ENCODE measurements at regions not wholly inside any gene's neighbourhood (a gene's known extent, or its start where the extent isn't known, plus 50 kb on each side); places are given as distances from the start of the nearest gene placed in this dataset.

DNA sequence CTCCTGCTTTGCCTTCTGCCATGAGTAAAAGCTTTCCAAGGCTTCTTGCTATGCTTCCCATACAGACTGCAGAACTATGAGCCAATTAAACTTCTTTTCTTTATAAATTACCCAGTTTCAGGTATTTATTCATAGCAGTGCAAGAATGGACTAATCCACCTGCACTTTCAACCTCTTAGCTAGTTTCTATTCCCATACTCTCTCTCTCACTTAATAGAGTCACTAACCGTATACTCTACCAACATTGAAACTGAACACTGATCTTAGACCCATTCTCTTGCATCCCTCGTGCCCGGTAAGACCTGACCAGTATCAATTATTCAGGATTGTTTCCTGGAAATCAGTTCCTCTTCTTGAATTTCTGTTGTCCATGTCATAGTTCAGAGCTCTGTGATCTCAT lies 92.7 kb upstream of the TMC3 start:
- H3K4me3 Mint-ChIP-seq (ENCODE audit: low read depth), result no peak overlapping the region
- no peak for DNase-seq (ENCODE audit: low spot score)
- peaks cover 26% of the 10 kb centered on the region for H3K9me3 Mint-ChIP-seq
- no peaks in the 10 kb centered on the region for H3K36me3 Mint-ChIP-seq (ENCODE audit: low read depth)
- H3K27ac Mint-ChIP-seq, result no peak overlapping the region
- peaks cover 5% of the 10 kb centered on the region for H3K27me3 Mint-ChIP-seq (ENCODE audit: low read depth)
- intact Hi-C loops (cut with micrococcal nuclease), result no loop called here
- H3K4me1 Mint-ChIP-seq (ENCODE audit: low read depth), result no peaks in the 10 kb centered on the region

GRCh38 chr15:81454024-81454423 lies 80.0 kb upstream of the TMC3 start:
- peaks cover 2% of the 10 kb centered on the region for H3K27me3 Mint-ChIP-seq (ENCODE audit: low read depth)
- no peaks in the 10 kb centered on the region for H3K36me3 Mint-ChIP-seq (ENCODE audit: low read depth)
- H3K4me3 Mint-ChIP-seq (ENCODE audit: low read depth), result no peak overlapping the region
- peaks cover 13% of the 10 kb centered on the region for H3K9me3 Mint-ChIP-seq
- DNase-seq (ENCODE audit: low spot score), result no peak
- no peak overlapping the region for H3K27ac Mint-ChIP-seq
- intact Hi-C loops (cut with micrococcal nuclease), result no loop called here
- H3K4me1 Mint-ChIP-seq (ENCODE audit: low read depth), result peaks cover 15% of the 10 kb centered on the region

- H3K36me3 Mint-ChIP-seq (ENCODE audit: low read depth), result no peaks in the 10 kb centered on the region
- DNase-seq (ENCODE audit: low spot score), result no peak
- no peaks in the 10 kb centered on the region for H3K9me3 Mint-ChIP-seq
- H3K4me1 Mint-ChIP-seq (ENCODE audit: low read depth), result peaks cover 4% of the 10 kb centered on the region
- peaks cover 5% of the 10 kb centered on the region for H3K27me3 Mint-ChIP-seq (ENCODE audit: low read depth)
- H3K4me3 Mint-ChIP-seq (ENCODE audit: low read depth), result no peak overlapping the region
- intact Hi-C loops (cut with micrococcal nuclease), result no loop called here
- H3K27ac Mint-ChIP-seq, result no peak overlapping the region
These were observed 76.7 kb upstream of the TMC3 start for GRCh38 chr15:81450721-81451120.

GRCh38 chr15:81449836-81450474 lies 75.9 kb upstream of the TMC3 start:
- DNase-seq (ENCODE audit: low spot score), result no peak
- Mint-ChIP-seq H3K36me3 (ENCODE audit: low read depth) (no peaks in the 10 kb centered on the region), H3K27me3 (ENCODE audit: low read depth) (peaks cover 6% of the 10 kb centered on the region), H3K4me3 (ENCODE audit: low read depth) (no peak overlapping the region), H3K9me3 (no peaks in the 10 kb centered on the region), H3K4me1 (ENCODE audit: low read depth) (peaks cover 4% of the 10 kb centered on the region), H3K27ac (no peak overlapping the region)
- intact Hi-C loops (cut with micrococcal nuclease), result no loop called here

GRCh38 chr15:81443040-81443820 lies 69.2 kb upstream of the TMC3 start:
- DNase-seq (ENCODE audit: low spot score), result no peak
- intact Hi-C loops (cut with micrococcal nuclease), result no loop called here
- Mint-ChIP-seq H3K27ac (no peak overlapping the region), H3K4me3 (ENCODE audit: low read depth) (no peak overlapping the region), H3K27me3 (ENCODE audit: low read depth) (peaks cover 13% of the 10 kb centered on the region), H3K36me3 (ENCODE audit: low read depth) (no peaks in the 10 kb centered on the region), H3K4me1 (ENCODE audit: low read depth) (no peaks in the 10 kb centered on the region), H3K9me3 (no peaks in the 10 kb centered on the region)

DNA sequence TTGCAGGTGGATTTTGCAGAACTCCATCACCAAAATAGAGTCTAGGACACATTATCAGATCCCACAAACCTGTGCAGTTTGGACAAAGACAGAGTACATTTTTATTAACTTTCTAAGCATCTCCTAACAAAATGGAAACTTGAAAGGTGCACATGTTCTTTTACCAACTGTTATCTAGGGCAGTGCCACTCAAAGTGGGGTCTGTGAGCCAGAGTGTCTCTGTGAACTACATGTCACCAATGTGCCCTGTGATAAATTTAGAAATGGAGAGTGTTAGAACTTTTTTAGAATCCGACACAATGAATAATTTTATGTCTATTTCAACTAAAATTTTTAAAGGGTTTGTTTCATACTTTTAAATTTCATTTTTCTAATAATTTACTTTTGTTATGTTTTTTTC lies 68.4 kb upstream of the TMC3 start:
- no peaks in the 10 kb centered on the region for H3K36me3 Mint-ChIP-seq (ENCODE audit: low read depth)
- intact Hi-C loops (cut with micrococcal nuclease), result no loop called here
- H3K27me3 Mint-ChIP-seq (ENCODE audit: low read depth), result peaks cover 13% of the 10 kb centered on the region

GRCh38 chr15:81434851-81435250 lies 60.8 kb upstream of the TMC3 start:
- Mint-ChIP-seq H3K4me3 (ENCODE audit: low read depth) (no peak overlapping the region), H3K27me3 (ENCODE audit: low read depth) (peaks cover 23% of the 10 kb centered on the region), H3K4me1 (ENCODE audit: low read depth) (no peaks in the 10 kb centered on the region), H3K9me3 (peaks cover 4% of the 10 kb centered on the region), H3K27ac (no peak overlapping the region), H3K36me3 (ENCODE audit: low read depth) (no peaks in the 10 kb centered on the region)
- intact Hi-C loops (cut with micrococcal nuclease), result no loop called here
- no peak for DNase-seq (ENCODE audit: low spot score)

More for the DNA sequence above, 68.4 kb upstream of the TMC3 start:
- no peaks in the 10 kb centered on the region for H3K4me1 Mint-ChIP-seq (ENCODE audit: low read depth)
- H3K27ac Mint-ChIP-seq, result no peak overlapping the region
- H3K9me3 Mint-ChIP-seq, result no peaks in the 10 kb centered on the region
- no peak for DNase-seq (ENCODE audit: low spot score)
- no peak overlapping the region for H3K4me3 Mint-ChIP-seq (ENCODE audit: low read depth)

DNA sequence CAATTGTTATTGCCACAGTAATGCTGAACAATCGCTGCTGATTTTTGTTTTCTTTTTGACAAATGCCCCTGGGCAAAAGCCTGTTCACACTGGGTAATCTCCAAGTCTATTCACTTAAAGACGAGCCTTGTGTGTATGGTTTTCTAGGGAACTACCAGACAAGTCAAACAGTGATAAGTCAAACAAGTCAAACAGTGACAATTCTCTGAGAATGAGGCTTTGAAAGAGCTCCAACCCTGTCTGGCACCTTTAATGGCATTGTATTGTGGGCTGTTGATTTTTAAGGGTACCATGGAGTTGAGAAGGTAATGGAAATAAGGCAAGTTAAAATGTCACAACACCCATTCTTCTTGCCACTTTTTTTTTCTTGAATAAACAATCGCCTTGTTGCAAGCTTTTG lies 59.4 kb upstream of the TMC3 start:
- H3K27me3 Mint-ChIP-seq (ENCODE audit: low read depth), result peaks cover 31% of the 10 kb centered on the region
- H3K9me3 Mint-ChIP-seq, result peaks cover 4% of the 10 kb centered on the region
- H3K4me3 Mint-ChIP-seq (ENCODE audit: low read depth), result no peak overlapping the region
- intact Hi-C loops (cut with micrococcal nuclease), result no loop called here
- no peak for DNase-seq (ENCODE audit: low spot score)
- H3K27ac Mint-ChIP-seq, result no peak overlapping the region
- H3K4me1 Mint-ChIP-seq (ENCODE audit: low read depth), result no peaks in the 10 kb centered on the region
- no peaks in the 10 kb centered on the region for H3K36me3 Mint-ChIP-seq (ENCODE audit: low read depth)

DNA sequence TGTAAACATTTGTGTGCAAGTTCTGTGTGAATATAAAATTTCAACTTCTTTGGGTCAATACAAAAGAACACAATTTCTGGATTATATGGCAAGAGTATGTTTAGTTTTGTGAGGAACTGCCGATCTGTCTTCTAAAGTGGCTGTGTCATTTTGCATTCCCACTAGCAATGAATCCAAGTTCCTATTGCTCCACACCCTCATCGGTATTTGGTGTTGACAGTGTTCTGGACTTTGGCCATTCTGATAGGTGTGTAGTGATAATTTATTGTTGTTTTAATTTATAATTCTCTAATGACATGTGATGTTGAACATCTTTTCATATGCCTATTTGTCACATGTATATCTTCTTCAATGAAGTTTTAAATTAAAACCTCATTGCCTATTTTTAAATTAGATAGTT lies 58.2 kb upstream of the TMC3 start:
- H3K27ac Mint-ChIP-seq, result no peak overlapping the region
- no peaks in the 10 kb centered on the region for H3K4me1 Mint-ChIP-seq (ENCODE audit: low read depth)
- intact Hi-C loops (cut with micrococcal nuclease), result no loop called here
- peaks cover 4% of the 10 kb centered on the region for H3K9me3 Mint-ChIP-seq
- DNase-seq (ENCODE audit: low spot score), result no peak
- no peaks in the 10 kb centered on the region for H3K36me3 Mint-ChIP-seq (ENCODE audit: low read depth)
- no peak overlapping the region for H3K4me3 Mint-ChIP-seq (ENCODE audit: low read depth)
- peaks cover 34% of the 10 kb centered on the region for H3K27me3 Mint-ChIP-seq (ENCODE audit: low read depth)

- Mint-ChIP-seq H3K4me1 (ENCODE audit: low read depth) (no peaks in the 10 kb centered on the region), H3K27ac (no peak overlapping the region), H3K36me3 (ENCODE audit: low read depth) (no peaks in the 10 kb centered on the region), H3K9me3 (peaks cover 4% of the 10 kb centered on the region), H3K27me3 (ENCODE audit: low read depth) (peaks cover 23% of the 10 kb centered on the region), H3K4me3 (ENCODE audit: low read depth) (no peak overlapping the region)
- DNase-seq (ENCODE audit: low spot score), result no peak
- intact Hi-C loops (cut with micrococcal nuclease), result no loop called here
These were observed 53.2 kb upstream of the TMC3 start for GRCh38 chr15:81427176-81427575.

DNA sequence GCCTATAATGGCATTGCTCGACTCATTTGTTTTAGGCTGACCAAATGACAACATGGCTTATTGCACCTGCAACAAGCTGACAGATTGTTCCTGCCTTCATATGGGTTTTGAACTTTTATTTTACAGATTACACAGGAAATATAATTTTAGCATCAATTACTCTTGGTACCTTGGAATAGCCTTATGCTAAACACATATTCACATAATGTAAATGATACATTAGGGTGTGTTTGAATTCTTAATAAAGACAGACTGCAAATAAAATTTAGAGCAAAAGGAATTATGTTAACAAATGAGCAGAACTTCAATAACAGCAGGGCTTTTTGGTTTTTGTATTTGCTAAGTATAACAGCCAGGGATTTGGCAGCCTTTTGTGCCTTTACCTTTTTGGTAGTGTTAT lies 51.9 kb upstream of the TMC3 start:
- Mint-ChIP-seq H3K4me1 (ENCODE audit: low read depth) (no peaks in the 10 kb centered on the region), H3K36me3 (ENCODE audit: low read depth) (no peaks in the 10 kb centered on the region), H3K27me3 (ENCODE audit: low read depth) (peaks cover 17% of the 10 kb centered on the region), H3K27ac (no peak overlapping the region), H3K4me3 (ENCODE audit: low read depth) (no peak overlapping the region), H3K9me3 (no peaks in the 10 kb centered on the region)
- no peak for DNase-seq (ENCODE audit: low spot score)
- intact Hi-C loops (cut with micrococcal nuclease), result no loop called here

Data from activated T-helper 2 cell treated with anti-CD3 and anti-CD28 coated beads, Interferon-gamma antibody, Interleukin-2, Interleukin-4, amounts not matched to agents 10 μg/mL and 5 μg/mL and 100 μg/mL, durations not matched to agents 14 hours and 24 hours and 36 hours (primary cell).